Hematopoietic multipotent progenitor cell treated with erythropoietin and hydrocortisone succinate and interleukin-3 and kit ligand, for 6 days (in vitro differentiated cells): ENCODE measurements at regions not wholly inside any gene's neighbourhood (a gene's known extent, or its start where the extent isn't known, plus 50 kb on each side); places are given as distances from the start of the nearest gene placed in this dataset.
"Not testable (repeated sequence)": the region's sequence is repeated elsewhere in the genome, so short reads cannot be mapped to it uniquely, and the experiment has no call there.

ENCODE experiments used
- DNase-seq: peaks from one replicate; pipeline ENCODE4 v3.0.0-alpha.2; 2015

DNA sequence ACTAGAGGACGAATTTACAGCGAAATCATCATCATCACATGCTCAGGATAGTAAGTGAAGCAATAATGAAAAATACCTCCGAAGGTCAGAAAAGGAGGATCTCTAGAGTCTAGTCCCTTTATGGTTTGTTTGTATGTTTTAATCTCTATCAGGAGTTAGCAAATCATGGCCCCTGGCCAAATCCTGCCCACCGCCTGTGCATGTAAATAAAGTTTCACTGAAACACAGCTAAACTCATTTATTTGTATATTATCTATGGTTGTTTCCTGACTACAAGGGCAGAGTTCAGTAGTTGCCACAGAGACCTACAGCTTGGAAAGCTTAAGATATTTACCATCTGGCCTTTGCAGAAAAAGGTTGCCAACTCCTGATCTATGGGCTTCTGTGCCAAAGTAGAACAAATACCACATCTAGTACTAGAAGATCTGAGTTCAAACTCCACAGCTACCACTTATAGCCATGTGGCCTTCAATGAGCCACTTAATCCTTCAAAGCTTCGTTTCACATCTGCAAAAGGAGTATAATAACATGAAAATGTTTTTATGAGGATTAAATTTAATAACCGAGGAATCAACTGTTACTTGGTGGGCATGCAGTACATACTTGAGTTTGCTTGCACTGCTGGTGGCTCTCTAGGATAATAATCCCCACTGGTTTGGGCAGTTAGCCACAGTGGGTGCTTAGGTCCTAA lies 94.0 kb upstream of the KIF26B start:
- DNase-seq, result no peak

DNA sequence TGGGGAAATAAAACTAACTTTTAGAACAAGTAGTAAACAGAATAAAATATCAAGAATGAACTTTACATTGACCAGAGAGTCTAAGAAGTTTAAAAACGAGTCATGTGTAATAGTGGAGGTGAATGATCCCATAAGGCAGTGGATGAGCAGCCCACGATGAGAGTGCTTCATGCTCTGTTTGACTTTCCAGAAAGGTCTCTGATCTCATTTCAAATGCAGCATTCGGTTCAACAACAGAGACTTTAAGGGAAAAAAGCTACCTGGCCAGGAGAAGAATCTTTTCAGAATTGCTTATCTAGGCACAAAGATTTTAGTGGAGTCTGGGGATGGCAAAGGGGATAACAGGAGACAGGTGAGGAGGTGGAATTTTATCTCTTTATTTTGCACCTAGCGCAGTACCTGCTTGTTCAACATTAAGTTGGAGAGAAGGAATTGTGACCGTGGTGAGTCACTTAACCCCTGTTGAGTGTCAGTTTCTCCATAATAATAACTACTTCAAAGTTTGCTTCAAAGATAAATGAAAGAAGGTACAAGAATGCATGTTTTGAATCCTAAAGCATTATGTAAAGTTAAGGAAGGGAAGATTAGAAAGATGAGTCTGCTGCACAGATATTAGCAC lies 94.9 kb upstream of the KIF26B start:
- no peak for DNase-seq

DNA sequence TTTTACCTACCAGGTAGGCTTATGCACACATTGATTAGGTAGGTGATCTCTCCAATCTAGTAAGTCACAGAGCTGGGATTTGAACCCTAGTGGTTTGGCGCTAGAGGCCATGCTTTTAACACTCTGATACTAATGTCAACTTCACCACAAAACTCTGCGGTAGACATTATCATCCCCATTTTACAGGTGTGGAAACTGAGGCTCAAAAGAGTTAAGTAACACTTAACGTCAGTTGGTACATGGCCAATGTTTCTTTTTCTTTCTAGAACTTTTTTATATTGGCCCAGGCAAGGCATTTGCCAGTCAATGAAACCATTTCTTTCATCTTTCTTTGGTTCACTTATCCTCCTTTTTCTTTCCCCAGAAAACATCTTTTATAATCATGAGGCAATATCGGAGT lies 95.9 kb upstream of the KIF26B start:
- DNase-seq, result no peak

DNA sequence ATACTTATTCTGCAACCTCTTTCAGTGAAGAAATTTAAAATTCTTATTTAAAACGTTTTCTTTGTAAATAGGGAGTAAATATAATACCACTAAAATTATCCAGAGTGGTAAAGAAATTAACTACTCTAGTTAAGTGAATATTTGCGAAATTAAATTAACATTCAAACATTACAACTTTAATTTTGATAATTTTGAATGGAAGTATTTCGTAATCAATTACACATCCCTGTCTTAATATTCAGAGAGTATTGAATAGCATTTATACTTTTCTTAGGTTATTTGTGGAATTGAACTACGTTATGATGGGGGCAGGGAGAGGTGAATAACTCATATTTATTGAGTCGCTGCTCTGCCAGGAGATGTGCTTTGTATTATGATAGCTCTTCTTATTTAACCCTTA lies 96.3 kb upstream of the KIF26B start:
- DNase-seq, result no peak

DNA sequence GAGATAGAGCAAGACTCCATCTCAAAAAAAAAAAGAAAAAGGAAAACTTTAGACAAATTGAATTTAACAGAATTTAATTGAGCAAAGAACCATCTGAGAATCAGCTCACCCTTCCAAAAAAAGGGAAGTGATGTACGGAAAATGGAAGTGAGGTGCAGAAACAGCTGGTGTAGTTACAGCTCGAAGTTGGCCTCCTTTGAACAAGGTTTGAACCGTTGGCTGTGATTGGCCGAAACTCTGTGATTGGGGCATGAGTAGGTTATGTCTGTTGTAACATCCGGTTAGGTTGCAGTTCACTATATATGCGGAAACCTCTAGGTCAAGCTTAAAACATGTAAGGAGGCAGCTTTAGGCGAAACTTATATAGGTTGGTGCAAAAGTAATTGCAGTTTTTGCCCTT lies 97.9 kb upstream of the KIF26B start:
- DNase-seq, result no peak

GRCh38 chr1:245056296-245056695 lies 98.5 kb upstream of the KIF26B start:
- DNase-seq, result not testable (repeated sequence)

DNA sequence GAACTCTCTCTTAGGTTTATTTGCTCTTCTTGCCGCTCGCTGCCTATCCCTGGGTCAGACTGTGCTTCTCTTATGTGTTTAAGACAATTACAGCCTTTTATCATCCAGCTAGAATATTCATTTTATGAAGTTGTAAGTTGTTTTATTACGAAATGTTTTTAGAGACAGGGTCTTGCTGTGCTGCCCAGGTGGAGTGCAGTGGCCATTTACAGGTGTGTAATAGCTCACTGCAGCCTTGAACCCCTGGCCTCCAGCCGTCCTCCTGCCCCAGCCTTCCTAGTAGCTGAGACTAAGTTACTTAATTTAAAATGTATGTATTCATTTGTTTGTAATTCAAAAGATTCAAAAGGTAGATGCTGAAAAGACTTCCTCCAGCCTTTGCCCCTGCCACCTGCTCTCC lies 99.0 kb upstream of the KIF26B start:
- no peak for DNase-seq

DNA sequence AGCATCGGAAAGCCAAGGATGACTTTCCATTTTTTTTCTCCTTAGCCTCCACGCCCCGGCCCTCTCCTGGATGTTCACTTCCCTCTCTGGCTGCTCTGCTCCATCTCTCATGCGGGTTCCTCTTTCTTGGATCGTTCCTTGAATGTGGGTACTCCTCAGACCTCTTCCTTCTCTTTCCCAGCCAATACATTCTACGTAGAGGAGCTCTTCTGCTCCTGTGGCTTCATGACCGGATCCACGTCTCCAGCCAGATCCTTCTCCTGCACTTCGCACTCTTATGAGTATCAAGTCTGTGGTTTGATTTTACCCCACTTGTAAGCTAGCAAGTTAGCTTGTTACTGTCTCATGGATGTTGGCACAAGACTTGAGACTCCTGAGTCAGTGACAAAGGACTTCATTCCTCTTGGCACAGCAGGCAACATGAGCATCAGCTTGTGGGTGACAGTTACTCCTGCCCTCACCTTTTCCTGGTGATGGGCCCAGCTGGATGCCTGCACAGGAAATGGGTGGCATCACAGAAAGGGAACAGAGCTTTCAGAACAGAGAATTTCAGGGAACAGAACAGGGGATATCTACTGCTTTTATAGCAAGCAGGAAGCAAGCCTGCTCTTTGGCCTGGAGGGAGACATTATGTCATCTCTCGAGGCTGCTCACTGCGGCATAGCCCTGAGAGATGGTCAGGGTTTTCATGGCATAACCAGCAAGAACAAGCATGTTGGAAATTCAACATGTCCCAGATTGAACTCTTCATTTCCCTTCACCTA lies 100.1 kb upstream of the KIF26B start:
- DNase-seq, result no peak

DNA sequence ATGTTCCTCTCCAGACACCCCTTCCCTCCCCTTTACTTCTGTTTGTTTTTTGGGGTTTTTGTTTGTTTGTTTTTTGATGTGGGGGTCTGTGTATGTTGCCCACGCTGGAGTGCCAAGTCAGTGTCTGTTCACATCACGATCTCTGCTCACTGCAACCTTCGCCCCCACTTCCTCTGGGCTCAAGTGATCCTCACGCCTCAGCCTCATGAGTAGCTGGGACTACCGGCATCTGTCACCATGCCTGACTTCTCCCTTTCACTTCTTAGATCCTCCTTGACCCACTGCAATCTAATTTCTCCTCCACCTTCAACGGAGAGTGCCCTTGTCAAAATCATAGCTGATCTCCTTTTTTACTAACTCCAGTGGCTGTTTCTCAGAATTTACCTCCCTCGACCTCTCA lies 100.7 kb upstream of the KIF26B start:
- DNase-seq, result no peak

DNA sequence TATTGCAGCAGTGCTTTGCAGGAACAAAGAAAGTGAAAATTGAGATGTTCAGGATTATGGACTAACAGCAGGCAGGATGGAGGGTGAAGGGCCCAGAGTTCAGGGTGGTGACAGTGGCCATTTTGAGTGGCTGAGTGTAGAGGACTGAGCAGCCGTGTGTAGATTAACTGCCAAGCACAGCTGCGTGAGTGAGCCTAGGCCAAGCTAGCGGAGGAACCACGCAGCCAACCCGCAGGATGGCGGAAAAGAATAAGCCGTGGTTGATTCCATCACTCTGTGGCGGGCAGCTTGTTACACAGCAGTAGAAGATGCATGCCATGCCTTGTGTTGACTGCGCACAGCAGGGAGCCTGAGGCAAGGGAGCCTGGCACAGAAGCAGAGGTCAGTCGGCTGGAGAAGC lies 102.5 kb upstream of the KIF26B start:
- no peak for DNase-seq

DNA sequence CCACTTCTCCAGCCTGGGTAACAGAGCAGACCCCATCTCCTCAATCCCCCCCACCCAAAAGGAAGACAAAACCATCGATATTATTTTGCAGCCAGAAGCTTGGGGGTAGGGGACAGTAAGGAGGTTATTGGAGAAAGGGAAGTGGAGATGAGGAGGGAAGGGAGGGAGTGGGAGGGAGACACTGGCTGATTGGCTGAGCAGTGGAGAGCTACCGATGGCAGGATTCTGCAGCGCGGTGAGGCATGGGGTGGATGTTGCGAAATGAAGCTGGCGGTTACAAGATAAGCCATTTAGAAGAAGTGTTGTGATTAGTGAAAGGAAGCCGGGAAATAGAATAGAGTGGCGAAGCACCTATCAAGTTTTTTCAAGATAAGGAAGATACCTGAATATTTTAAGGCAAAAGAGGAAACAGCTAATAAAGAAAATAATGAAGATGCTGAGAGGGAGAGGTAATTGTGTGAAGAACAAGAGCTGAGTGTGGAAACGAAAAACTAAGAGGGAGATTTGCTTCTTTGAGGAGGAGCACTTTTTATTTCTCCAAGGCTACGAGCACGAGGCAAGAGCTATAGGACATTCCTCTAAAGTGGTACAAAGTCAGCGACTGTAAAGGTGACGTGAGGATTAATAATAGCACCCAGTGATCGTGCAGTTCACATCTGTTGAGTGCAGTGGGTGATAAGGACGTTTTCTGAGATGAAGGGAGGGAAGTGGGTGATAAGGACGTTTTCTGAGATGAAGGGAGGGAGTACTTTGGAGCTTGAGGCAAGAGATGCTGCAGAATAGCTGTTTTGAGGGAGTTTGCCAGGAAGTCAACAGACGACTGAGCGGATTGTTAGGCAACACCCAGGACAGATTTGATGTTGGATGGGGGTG lies 103.2 kb upstream of the KIF26B start:
- DNase-seq, result peak; percentile 92

- DNase-seq, result no peak
Observed at GRCh38 chr1:245046769-245047168, 108.0 kb upstream of the KIF26B start.

DNA sequence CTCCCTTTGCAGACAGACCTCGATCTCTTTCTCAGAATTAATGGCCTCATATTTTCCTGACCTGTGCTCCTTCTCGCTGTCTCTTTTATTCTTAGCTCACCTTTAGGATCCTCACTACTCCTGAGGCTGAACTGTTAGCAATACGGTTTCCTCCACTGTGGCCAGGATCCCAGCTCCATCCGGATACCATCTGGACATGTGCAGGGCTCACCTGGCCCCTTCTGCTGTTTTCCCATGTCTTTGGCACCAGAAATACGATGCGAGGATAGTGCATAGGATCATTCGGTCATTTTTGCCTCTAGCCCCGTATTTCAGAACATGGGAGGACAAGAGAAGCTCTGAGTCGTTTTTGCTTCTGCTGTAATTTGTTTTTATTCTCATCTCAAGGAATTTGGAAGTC lies 108.5 kb upstream of the KIF26B start:
- DNase-seq, result no peak

DNA sequence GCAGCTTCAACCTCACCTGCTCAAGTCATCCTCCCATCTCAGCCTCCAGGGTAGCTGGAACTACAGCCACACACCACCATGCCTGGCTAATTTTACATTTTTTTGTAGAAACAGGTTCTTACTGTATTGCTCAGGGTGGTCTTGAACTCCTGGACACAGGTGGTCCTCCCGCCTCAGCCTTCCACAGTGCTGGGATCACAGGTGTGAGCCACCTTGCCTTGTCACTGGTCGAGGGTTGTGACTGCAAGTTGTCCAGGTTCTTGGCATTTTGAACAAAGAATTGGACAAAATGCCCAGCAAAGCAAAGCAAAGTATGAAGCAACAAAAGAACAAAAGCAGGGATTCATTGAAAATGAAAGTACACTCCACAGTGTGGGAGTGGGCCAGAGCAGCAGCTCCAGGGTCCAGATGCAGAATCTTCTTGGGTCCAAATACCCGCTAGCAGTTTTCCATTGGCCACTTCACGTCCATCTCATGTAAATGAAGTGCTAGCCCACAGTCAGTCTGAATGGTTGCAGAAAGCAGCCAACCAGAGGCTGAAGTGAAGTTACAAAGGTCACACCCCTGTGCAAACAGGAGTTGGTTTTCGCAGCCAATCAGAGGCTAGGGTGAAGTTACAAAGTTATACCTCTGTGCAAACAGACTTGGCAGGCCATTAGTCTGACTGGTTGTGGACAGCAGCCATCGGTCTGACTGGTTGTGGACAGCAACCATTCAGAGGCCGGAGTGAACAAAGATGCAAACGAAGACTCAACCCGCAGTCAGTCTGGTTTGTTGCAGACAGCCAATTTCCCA lies 109.5 kb upstream of the KIF26B start:
- DNase-seq, result peak; percentile 21

GRCh38 chr1:245043611-245043940 lies 111.2 kb upstream of the KIF26B start:
- DNase-seq, result no peak

DNA sequence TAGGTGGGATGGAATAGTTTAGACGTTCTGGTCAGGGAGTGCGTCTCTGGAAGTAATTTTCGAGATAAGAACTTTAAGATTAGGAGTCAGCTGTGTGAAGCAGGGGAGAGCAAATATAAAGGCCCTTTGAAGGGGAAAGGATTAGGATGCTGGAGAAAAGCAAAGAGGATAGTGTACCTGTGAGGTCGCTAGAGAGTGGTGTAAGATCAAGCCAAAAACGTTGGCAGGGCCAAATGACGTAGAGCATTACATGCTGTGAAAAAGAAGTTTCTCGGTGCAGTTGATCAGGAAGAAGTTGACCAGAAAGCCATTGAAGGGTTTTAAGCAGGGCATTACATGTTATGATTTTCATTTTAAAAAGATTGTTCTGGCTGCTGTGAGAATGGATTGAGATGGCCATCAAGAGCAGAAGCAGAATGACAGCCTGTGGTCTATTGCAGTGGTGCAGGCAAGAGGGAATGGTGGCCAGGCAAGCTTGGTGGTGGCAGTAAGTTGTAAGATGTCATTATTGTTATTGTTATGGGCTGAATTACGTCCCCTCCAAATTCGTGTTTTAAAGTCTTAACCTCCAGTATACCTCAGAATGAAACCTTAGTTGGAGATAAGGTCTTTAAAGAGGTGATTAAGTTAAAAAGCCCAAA lies 113.6 kb upstream of the KIF26B start:
- DNase-seq, result no peak

GRCh38 chr1:245039196-245039595 lies 115.6 kb upstream of the KIF26B start:
- no peak for DNase-seq

DNA sequence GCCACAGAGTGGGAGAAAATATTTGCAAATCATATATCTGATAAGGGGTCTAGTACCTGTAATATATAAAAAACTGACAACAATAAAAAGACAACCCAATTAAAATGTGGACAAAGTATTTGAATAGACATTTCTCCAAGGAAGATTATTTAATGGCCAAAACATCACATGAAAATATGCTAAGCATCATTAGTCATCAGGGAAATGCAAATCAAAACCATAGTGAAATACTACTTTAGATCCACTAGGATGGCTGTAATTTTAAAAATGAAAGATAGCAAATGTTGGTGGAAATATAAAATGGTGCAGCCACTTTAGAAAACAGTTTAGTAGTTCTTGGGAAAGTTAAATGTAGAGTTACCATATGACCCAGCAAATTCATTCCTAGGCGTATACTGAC lies 118.7 kb upstream of the KIF26B start:
- DNase-seq, result no peak

- DNase-seq, result no peak
Observed at GRCh38 chr1:245031041-245031440, 123.7 kb upstream of the KIF26B start.

GRCh38 chr1:245026247-245026646 lies 128.5 kb upstream of the KIF26B start:
- peak; percentile 22 for DNase-seq

GRCh38 chr1:245025525-245025924 lies 129.3 kb upstream of the KIF26B start:
- DNase-seq, result peak; percentile 38

DNA sequence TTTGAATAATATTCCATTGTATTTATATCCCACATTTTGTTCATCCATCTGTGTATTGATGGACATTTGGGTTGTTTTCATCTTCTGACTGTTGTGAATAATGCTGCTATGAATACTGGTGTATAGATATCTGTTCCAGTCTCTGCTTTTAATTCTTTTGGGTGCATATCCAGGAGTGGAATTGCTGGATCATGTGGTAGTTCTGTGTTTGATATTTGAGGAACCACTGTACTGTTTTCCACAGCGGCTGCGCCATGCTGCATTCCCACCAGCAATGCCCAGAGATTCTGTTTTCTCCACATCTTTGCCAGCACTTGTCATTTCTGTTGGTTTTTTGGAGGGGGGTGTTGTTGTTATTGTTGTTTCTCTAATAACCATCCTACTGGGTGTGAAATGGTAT lies 131.6 kb upstream of the KIF26B start:
- no peak for DNase-seq
